ENCODE measurements at regions not wholly inside any gene's neighbourhood (a gene's known extent, or its start where the extent isn't known, plus 50 kb on each side); places are given as distances from the start of the nearest gene placed in this dataset.

DNA sequence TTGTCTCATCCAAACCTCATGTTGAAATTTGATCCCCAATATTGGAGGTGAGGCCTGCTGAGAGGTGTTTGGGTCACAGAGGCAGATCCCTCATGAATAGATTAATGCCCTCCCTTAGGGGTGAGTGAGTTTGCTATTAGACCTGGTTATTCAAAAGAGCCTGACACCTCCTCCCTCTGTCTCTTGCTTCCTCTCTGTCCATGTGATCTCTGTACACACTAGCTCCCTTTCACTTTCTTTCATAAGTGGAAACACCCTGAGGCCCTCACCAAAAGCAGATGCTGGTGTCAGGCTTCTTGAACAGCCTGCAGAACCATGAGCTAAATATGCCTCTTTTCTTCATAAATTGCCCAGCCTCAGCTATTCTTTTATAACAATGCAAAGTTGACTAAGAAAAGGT is 447.1 kb downstream of the MDFIC start:
- H3K4me2 ChIP-seq = no peak overlapping the region
- TF ChIP-seq, protein P1, sequence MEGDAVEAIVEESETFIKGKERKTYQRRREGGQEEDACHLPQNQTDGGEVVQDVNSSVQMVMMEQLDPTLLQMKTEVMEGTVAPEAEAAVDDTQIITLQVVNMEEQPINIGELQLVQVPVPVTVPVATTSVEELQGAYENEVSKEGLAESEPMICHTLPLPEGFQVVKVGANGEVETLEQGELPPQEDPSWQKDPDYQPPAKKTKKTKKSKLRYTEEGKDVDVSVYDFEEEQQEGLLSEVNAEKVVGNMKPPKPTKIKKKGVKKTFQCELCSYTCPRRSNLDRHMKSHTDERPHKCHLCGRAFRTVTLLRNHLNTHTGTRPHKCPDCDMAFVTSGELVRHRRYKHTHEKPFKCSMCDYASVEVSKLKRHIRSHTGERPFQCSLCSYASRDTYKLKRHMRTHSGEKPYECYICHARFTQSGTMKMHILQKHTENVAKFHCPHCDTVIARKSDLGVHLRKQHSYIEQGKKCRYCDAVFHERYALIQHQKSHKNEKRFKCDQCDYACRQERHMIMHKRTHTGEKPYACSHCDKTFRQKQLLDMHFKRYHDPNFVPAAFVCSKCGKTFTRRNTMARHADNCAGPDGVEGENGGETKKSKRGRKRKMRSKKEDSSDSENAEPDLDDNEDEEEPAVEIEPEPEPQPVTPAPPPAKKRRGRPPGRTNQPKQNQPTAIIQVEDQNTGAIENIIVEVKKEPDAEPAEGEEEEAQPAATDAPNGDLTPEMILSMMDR (conservative IDR thresholded peaks at IDR 0.05) = no peak
- no peak for TF ChIP-seq EZH2 (IDR thresholded peaks at IDR 0.05; ENCODE audit: low read depth)
- H4K20me1 ChIP-seq (ENCODE audit: insufficient read depth) = no peaks in the 10 kb centered on the region
- CTCF ChIA-PET = no interaction called here
- peak overlapping the region; percentile 48; the same call in 1 of the 2 replicates for H2AFZ ChIP-seq
- no peaks in the 10 kb centered on the region for H3K4me1 ChIP-seq (replicated peaks; ENCODE audit: insufficient read depth)
- 0 out of 2 replicates have a peak, but pooled peaks cover 6% of the 10 kb centered on the region for H3K9me3 ChIP-seq (ENCODE audit: insufficient read depth, low read depth)
- no peak overlapping the region for H3K4me3 ChIP-seq
- POLR2A ChIA-PET (ENCODE audit: unreplicated experiment) = interaction anchor here (0.6 kb wide), 1 partner anchor 67 kb away, joined by 3 read pairs; no protein-coding TSS in a partner anchor
- no TSS peak for BruUV-seq (replicated peaks)
- no peaks in the 10 kb centered on the region for H3F3A ChIP-seq (ENCODE audit: insufficient read depth, low read depth)
- H3K9me2 ChIP-seq (ENCODE audit: insufficient read depth) = peaks cover 3% of the 10 kb centered on the region; the same call in 1 of the 2 replicates
- intact Hi-C loops (cut with micrococcal nuclease; ENCODE audit: unreplicated experiment) = no loop called here
- no peak for DNase-seq
- no peaks in the 10 kb centered on the region for H3K27me3 ChIP-seq (ENCODE audit: insufficient read depth, low read depth)
- no peaks in the 10 kb centered on the region for H3K79me2 ChIP-seq (ENCODE audit: low read depth)
- no peak overlapping the region for H3K27ac ChIP-seq
- H3K36me3 ChIP-seq (ENCODE audit: low read depth) = no peaks in the 10 kb centered on the region

DNA sequence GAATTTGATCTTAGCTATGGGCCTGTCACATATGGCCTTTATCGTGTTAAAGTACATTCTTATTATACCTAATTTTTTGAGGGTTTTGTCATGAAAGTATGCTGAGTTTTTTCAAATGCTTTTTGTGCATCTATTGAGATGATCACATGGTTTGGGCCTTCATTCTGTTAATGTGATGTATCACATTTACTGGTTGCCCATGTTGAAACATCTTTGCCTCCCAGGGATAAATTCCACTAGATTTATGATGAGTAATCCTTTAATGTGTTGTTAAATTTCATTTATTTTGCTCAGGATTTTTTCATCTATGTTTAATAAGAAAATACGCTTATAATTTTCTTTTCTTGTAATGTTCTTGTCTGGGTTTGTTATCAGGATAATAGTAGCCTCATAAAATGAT is 442.0 kb downstream of the MDFIC start:
- DNase-seq = no peak
- H3K79me2 ChIP-seq (ENCODE audit: low read depth) = no peaks in the 10 kb centered on the region
- H2AFZ ChIP-seq = no peak overlapping the region
- H3K36me3 ChIP-seq (ENCODE audit: low read depth) = no peaks in the 10 kb centered on the region
- H4K20me1 ChIP-seq (ENCODE audit: insufficient read depth) = no peaks in the 10 kb centered on the region
- no peak overlapping the region for H3K4me2 ChIP-seq
- intact Hi-C loops (cut with micrococcal nuclease; ENCODE audit: unreplicated experiment) = no loop called here
- H3F3A ChIP-seq (ENCODE audit: insufficient read depth, low read depth) = no peaks in the 10 kb centered on the region
- ChIA-PET POLR2A (ENCODE audit: unreplicated experiment) (no interaction called here), CTCF (no interaction called here)
- peaks cover 6% of the 10 kb centered on the region; the same call in 1 of the 2 replicates for H3K9me3 ChIP-seq (ENCODE audit: insufficient read depth, low read depth)
- H3K4me1 ChIP-seq (replicated peaks; ENCODE audit: insufficient read depth) = no peaks in the 10 kb centered on the region
- no peaks in the 10 kb centered on the region for H3K27me3 ChIP-seq (ENCODE audit: insufficient read depth, low read depth)
- BruUV-seq (replicated peaks) = no TSS peak
- H3K9me2 ChIP-seq (ENCODE audit: insufficient read depth) = no peaks in the 10 kb centered on the region
- H3K4me3 ChIP-seq = no peak overlapping the region
- no peak for TF ChIP-seq EZH2 (IDR thresholded peaks at IDR 0.05; ENCODE audit: low read depth)
- TF ChIP-seq, protein P1 (conservative IDR thresholded peaks at IDR 0.05) = no peak
- H3K27ac ChIP-seq = no peak overlapping the region

DNA sequence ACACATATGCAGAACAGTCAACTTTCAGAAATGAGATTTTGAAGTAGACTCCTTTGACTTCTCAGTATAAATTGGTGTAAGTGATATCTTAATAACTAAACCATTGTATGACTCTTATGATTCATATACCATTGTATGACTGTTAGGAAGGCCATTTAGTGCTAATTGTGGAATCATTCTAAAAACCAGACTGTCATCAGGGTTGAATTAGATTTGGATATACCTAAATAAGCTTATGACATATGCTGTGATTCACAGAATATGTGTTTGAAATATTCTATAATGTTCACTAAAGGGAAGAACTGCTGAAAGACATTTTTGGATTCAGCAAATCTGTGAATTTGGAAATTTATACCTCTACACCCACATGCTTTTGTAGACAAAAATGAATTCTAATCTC is 438.1 kb downstream of the MDFIC start:
- H3K4me2 ChIP-seq = no peak overlapping the region
- no peaks in the 10 kb centered on the region for H3K79me2 ChIP-seq (ENCODE audit: low read depth)
- peaks cover 4% of the 10 kb centered on the region for H3K9me3 ChIP-seq (ENCODE audit: insufficient read depth, low read depth)
- ChIA-PET CTCF (no interaction called here), POLR2A (ENCODE audit: unreplicated experiment) (no interaction called here)
- H3K27me3 ChIP-seq (ENCODE audit: insufficient read depth, low read depth) = no peaks in the 10 kb centered on the region
- no peak overlapping the region for H3K4me3 ChIP-seq
- no peaks in the 10 kb centered on the region for H4K20me1 ChIP-seq (ENCODE audit: insufficient read depth)
- DNase-seq = no peak
- BruUV-seq (replicated peaks) = no TSS peak
- intact Hi-C loops (cut with micrococcal nuclease; ENCODE audit: unreplicated experiment) = no loop called here
- H2AFZ ChIP-seq = peak overlapping the region; percentile 7; the same call in 1 of the 2 replicates
- H3K4me1 ChIP-seq (replicated peaks; ENCODE audit: insufficient read depth) = no peaks in the 10 kb centered on the region
- TF ChIP-seq, protein P1 (conservative IDR thresholded peaks at IDR 0.05) = no peak
- TF ChIP-seq EZH2 (IDR thresholded peaks at IDR 0.05; ENCODE audit: low read depth) = no peak
- no peaks in the 10 kb centered on the region for H3F3A ChIP-seq (ENCODE audit: insufficient read depth, low read depth)
- H3K27ac ChIP-seq = no peak overlapping the region
- no peaks in the 10 kb centered on the region for H3K9me2 ChIP-seq (ENCODE audit: insufficient read depth)
- H3K36me3 ChIP-seq (ENCODE audit: low read depth) = no peaks in the 10 kb centered on the region

All from PC-9 (cell line).